ENCODE measurements at regions not wholly inside any gene's neighbourhood (a gene's known extent, or its start where the extent isn't known, plus 50 kb on each side); places are given as distances from the start of the nearest gene placed in this dataset.

DNA sequence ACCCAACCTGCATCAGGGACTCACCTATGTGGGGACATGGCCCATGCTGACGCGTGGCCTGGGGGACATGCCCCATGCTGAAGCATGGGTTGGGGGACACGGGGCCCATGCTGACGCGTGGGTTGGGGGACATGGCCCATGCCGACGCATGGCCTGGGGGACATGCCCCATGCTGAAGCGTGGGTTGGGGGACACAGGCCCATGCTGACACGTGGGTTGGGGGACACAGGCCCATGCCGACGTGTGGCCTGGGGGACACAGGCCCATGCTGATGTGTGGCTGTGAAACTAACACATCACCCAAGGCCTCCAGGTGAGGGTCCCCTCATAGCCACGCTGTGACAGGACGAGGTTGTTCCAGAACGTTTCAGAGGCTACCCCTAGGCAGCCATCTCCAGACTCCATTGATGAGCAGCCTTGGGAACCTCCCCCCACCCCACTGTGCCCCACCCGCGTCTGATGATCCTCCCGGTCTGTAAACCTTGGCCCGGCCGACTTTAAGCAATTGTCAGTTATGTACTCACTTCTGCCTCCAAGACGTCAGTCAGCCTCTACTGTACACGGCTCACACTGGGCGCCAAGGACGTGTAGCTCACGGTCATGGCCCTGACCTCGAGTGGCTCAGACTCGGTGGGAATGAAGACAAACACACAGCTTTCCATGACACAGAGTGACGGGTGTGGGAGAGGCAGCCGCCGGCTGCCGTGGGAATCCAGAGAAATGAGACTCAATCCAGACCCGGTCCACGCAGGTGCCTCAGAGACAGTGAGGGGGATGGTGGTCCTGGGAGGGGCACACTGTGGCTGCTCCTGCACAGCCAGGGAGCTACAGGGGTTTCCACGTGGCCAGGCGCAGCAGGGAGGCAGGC is 50.2 kb upstream of the SLC66A3 start:
- no TSS peak for BruUV-seq (replicated peaks)
- Histone ChIP-seq H3K18ac (ENCODE audit: low read depth, low read length) (no peak overlapping the region), H3K23ac (ENCODE audit: low read depth, low read length) (no peak overlapping the region), H3K14ac (replicated peaks; ENCODE audit: low read depth, low read length) (no peak overlapping the region), H3K4me2 (ENCODE audit: low read depth, low read length) (no peak overlapping the region), H3K79me1 (ENCODE audit: low read depth in 1 of 2, low read length in 2 of 2) (no peaks in the 10 kb centered on the region), H2BK20ac (ENCODE audit: low read depth, low read length) (no peak overlapping the region), H2AK9ac (replicated peaks; ENCODE audit: low read depth, low read length, poor library complexity) (no peak overlapping the region), H3K4ac (ENCODE audit: low read depth, low read length) (no peak overlapping the region), H2BK15ac (ENCODE audit: low read depth, low read length) (no peak overlapping the region), H3K27me3 (ENCODE audit: control insufficient read depth, insufficient read depth, low read length) (peaks cover 5% of the 10 kb centered on the region; the same call in 1 of the 2 replicates), H3K9me1 (ENCODE audit: insufficient read depth, low read length) (no peaks in the 10 kb centered on the region), H3K27ac (ENCODE audit: insufficient read depth, low read length) (no peak overlapping the region), H3K9me3 (ENCODE audit: control insufficient read depth, insufficient read depth, low read length) (no peaks in the 10 kb centered on the region), H4K5ac (ENCODE audit: low read depth, low read length) (no peak overlapping the region), H2AK5ac (ENCODE audit: low read depth, low read length) (peak overlapping the region; percentile 16; the same call in 1 of the 2 replicates), H3K36me3 (ENCODE audit: control insufficient read depth, insufficient read depth, low read length) (no peaks in the 10 kb centered on the region), H2BK5ac (ENCODE audit: low read depth, low read length, poor library complexity, severe bottlenecking) (no peak overlapping the region), H4K8ac (ENCODE audit: low read depth in 2 of 2, low read length in 2 of 2) (no peak overlapping the region), H4K20me1 (ENCODE audit: insufficient read depth, low read length) (no peaks in the 10 kb centered on the region), H4K91ac (ENCODE audit: insufficient read depth, low read depth, low read length) (no peak overlapping the region), H3K4me3 (ENCODE audit: insufficient read depth, low read depth, low read length) (no peak overlapping the region), H3K56ac (ENCODE audit: extremely low read depth, insufficient read depth, low read length) (no peak overlapping the region), H3K9ac (ENCODE audit: low read depth, low read length) (no peak overlapping the region), H2AFZ (replicated peaks; ENCODE audit: low read length, poor library complexity) (peak overlapping the region; percentile 58), H2BK120ac (ENCODE audit: low read depth, low read length) (no peak overlapping the region), H3K4me1 (ENCODE audit: control insufficient read depth, insufficient read depth, low read length) (no peaks in the 10 kb centered on the region; the same call in 1 of the 2 replicates)
- 93% methylated on average over 21 of the region's 34 CpGs; no CpG with 5 or more reads in 1 of the 2 experiments for WGBS, 2 experiments (ENCODE audit: extremely low coverage in 2 of 2, insufficient read length in 1 of 2)
- CTCF ChIA-PET, result interaction anchor here (0.7 kb wide), 1 partner anchor 49 kb away, joined by 3 read pairs; no protein-coding TSS in a partner anchor
- intact Hi-C loops (cut with micrococcal nuclease), result no loop called here
- dilution Hi-C loops (cut with HindIII; ENCODE audit: low sequenced_read_pairs, unreplicated experiment), result no loop called here
- ATAC-seq (ENCODE audit: low read depth) (no peak), DNase-seq (no peak)
- in situ Hi-C loops (cut with MboI; ENCODE audit: low sequenced_read_pairs), result no loop called here
- POLR2A ChIA-PET (ENCODE audit: unreplicated experiment), result no interaction called here
- TF ChIP-seq RFX5 (IDR thresholded peaks at IDR 0.05; ENCODE audit: low read depth, low read length) (no peak), MAFK (IDR thresholded peaks at IDR 0.05; ENCODE audit: low read depth, low read length) (no peak), BHLHE40 (IDR thresholded peaks at IDR 0.05; ENCODE audit: low read depth, low read length) (no peak), SMC3 (IDR thresholded peaks at IDR 0.05; ENCODE audit: low read depth, low read length) (no peak), CEBPB (IDR thresholded peaks at IDR 0.05; ENCODE audit: low read depth, low read length) (no peak), RAD21 (IDR thresholded peaks at IDR 0.05; ENCODE audit: low read length) (no peak), MAZ (IDR thresholded peaks at IDR 0.05; ENCODE audit: borderline replicate concordance, low read depth, low read length) (no peak), NFE2L2 (IDR thresholded peaks at IDR 0.05; ENCODE audit: low read depth, low read length) (no peak), MXI1 (IDR thresholded peaks at IDR 0.05; ENCODE audit: borderline replicate concordance, low read depth, low read length) (no peak), ELK1 (IDR thresholded peaks at IDR 0.05; ENCODE audit: borderline replicate concordance, low read depth, low read length) (no peak), CHD1 (IDR thresholded peaks at IDR 0.05; ENCODE audit: low read depth, low read length) (no peak), POLR2A (IDR thresholded peaks at IDR 0.05; ENCODE audit: low read depth, low read length) (no peak), USF2 (IDR thresholded peaks at IDR 0.05; ENCODE audit: low read depth, low read length) (no peak), FOS (IDR thresholded peaks at IDR 0.05; ENCODE audit: low read depth, low read length) (no peak)
- TF ChIP-seq, protein P1, sequence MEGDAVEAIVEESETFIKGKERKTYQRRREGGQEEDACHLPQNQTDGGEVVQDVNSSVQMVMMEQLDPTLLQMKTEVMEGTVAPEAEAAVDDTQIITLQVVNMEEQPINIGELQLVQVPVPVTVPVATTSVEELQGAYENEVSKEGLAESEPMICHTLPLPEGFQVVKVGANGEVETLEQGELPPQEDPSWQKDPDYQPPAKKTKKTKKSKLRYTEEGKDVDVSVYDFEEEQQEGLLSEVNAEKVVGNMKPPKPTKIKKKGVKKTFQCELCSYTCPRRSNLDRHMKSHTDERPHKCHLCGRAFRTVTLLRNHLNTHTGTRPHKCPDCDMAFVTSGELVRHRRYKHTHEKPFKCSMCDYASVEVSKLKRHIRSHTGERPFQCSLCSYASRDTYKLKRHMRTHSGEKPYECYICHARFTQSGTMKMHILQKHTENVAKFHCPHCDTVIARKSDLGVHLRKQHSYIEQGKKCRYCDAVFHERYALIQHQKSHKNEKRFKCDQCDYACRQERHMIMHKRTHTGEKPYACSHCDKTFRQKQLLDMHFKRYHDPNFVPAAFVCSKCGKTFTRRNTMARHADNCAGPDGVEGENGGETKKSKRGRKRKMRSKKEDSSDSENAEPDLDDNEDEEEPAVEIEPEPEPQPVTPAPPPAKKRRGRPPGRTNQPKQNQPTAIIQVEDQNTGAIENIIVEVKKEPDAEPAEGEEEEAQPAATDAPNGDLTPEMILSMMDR (conservative IDR thresholded peaks at IDR 0.05; ENCODE audit: low read depth, low read length), result no peak
